ENCODE measurements at regions not wholly inside any gene's neighbourhood (a gene's known extent, or its start where the extent isn't known, plus 50 kb on each side); places are given as distances from the start of the nearest gene placed in this dataset.
"Not testable (repeated sequence)": the region's sequence is repeated elsewhere in the genome, so short reads cannot be mapped to it uniquely, and the experiment has no call there.

GRCh38 chrX:81390237-81390636, 188.3 kb downstream of the SH3BGRL start:
- Histone ChIP-seq H3K36me3 (no peaks in the 10 kb centered on the region), H3K4me3 (no peak overlapping the region), H3K4me1 (no peaks in the 10 kb centered on the region), H3K27ac (no peak overlapping the region), H3K9me3 (peaks cover 0 to 5% of the 10 kb centered on the region in 2 donors), H3K27me3 (no peaks in the 10 kb centered on the region)
- DNase-seq (ENCODE audit: low spot score in 2 of 2): no peak
- intact Hi-C loops (cut with DNase I): no loop called here
- TF ChIP-seq, protein P1, sequence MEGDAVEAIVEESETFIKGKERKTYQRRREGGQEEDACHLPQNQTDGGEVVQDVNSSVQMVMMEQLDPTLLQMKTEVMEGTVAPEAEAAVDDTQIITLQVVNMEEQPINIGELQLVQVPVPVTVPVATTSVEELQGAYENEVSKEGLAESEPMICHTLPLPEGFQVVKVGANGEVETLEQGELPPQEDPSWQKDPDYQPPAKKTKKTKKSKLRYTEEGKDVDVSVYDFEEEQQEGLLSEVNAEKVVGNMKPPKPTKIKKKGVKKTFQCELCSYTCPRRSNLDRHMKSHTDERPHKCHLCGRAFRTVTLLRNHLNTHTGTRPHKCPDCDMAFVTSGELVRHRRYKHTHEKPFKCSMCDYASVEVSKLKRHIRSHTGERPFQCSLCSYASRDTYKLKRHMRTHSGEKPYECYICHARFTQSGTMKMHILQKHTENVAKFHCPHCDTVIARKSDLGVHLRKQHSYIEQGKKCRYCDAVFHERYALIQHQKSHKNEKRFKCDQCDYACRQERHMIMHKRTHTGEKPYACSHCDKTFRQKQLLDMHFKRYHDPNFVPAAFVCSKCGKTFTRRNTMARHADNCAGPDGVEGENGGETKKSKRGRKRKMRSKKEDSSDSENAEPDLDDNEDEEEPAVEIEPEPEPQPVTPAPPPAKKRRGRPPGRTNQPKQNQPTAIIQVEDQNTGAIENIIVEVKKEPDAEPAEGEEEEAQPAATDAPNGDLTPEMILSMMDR (IDR thresholded peaks at IDR 0.05): no peak

DNA sequence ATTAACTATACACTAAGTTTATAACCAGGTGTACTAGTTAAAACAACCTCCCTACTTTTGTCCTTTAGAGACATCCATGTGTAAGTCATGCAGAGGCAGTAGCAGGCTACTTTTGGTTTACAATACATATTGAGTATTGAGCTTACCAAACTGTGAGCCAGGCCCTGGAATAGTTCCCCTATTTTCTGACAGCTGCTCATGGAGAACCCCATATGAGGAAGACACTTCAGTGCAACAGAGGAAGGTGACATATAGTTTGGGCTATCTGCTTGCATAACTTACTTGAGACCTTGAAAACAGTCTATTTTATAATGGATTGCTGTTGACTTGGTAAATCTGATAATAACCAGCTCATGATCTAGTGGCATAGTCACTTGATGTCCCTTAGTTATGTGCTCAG, 190.5 kb downstream of the SH3BGRL start:
- Histone ChIP-seq H3K9me3 (no peaks in the 10 kb centered on the region), H3K27me3 (no peaks in the 10 kb centered on the region), H3K4me3 (no peak overlapping the region), H3K27ac (no peak overlapping the region), H3K36me3 (no peaks in the 10 kb centered on the region), H3K4me1 (no peaks in the 10 kb centered on the region)
- intact Hi-C loops (cut with DNase I): no loop called here
- DNase-seq (ENCODE audit: low spot score in 2 of 2): no peak
- TF ChIP-seq, protein P1 (IDR thresholded peaks at IDR 0.05): no peak

- TF ChIP-seq, protein P1 (IDR thresholded peaks at IDR 0.05): no peak
- no peak for DNase-seq (ENCODE audit: low spot score in 2 of 2)
- Histone ChIP-seq H3K27me3 (no peaks in the 10 kb centered on the region), H3K4me1 (no peaks in the 10 kb centered on the region), H3K4me3 (no peak overlapping the region), H3K27ac (no peak overlapping the region), H3K9me3 (no peaks in the 10 kb centered on the region), H3K36me3 (no peaks in the 10 kb centered on the region)
- intact Hi-C loops (cut with DNase I): no loop called here
These were observed 203.9 kb downstream of the SH3BGRL start for GRCh38 chrX:81405781-81406180.

DNA sequence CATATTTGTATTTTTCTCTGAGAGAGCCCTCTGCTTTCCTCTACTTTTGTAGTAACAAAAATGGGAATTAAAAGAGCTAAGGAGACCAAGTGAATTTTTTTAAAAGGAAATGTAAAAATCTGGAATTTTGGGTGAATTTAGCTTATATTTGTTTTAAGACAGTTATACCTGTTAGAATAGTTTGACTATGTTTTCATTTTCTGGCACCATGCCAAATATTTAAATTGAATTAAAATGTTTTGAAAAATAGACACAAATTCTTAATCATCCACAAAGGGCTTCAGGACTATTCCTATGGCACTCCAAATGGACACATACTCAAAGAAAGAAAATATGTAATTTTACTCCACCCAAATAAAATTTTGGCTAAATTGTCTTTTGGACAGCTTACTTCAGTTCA, 209.6 kb downstream of the SH3BGRL start:
- Histone ChIP-seq H3K4me1 (no peaks in the 10 kb centered on the region), H3K27me3 (no peaks in the 10 kb centered on the region), H3K27ac (no peak overlapping the region), H3K9me3 (no peaks in the 10 kb centered on the region), H3K4me3 (no peak overlapping the region), H3K36me3 (no peaks in the 10 kb centered on the region)
- intact Hi-C loops (cut with DNase I): no loop called here
- TF ChIP-seq, protein P1 (IDR thresholded peaks at IDR 0.05): no peak
- no peak for DNase-seq (ENCODE audit: low spot score in 2 of 2)

- TF ChIP-seq, protein P1 (IDR thresholded peaks at IDR 0.05): no peak
- DNase-seq (ENCODE audit: low spot score in 2 of 2): no peak
- Histone ChIP-seq H3K9me3 (no peaks in the 10 kb centered on the region), H3K36me3 (no peaks in the 10 kb centered on the region), H3K27me3 (no peaks in the 10 kb centered on the region), H3K27ac (no peak overlapping the region), H3K4me1 (no peaks in the 10 kb centered on the region), H3K4me3 (no peak overlapping the region)
- intact Hi-C loops (cut with DNase I): no loop called here
These were observed 210.5 kb downstream of the SH3BGRL start for GRCh38 chrX:81412428-81412827.

DNA sequence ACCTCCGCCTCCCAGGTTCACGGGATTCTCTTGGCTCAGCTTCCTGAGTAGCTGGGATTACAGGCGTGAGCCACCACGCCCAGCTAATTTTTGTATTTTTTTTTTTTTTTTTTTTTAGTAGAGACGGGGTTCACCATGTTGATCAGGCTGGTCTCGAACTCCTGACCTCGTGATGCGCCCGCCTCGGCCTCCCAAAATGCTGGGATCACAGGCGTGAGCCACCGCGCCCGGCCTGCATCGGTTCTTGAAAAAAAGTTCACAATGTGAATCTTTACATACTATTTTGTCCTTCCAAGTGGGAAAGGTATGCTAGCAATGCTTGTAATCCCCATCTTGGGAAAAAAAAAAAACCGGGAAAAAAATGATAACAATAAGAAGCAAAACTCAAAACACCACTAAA, 211.0 kb downstream of the SH3BGRL start:
- H3K4me1 ChIP-seq; H3K4me3 ChIP-seq; DNase-seq (ENCODE audit: low spot score in 2 of 2); H3K27ac ChIP-seq; H3K36me3 ChIP-seq; H3K9me3 ChIP-seq; H3K27me3 ChIP-seq; intact Hi-C loops (cut with DNase I): not testable (repeated sequence)
